Dermis microvascular lymphatic vessel endothelial cell (primary cell): ENCODE measurements at regions not wholly inside any gene's neighbourhood (a gene's known extent, or its start where the extent isn't known, plus 50 kb on each side); places are given as distances from the start of the nearest gene placed in this dataset.

Source experiments
- DNase-seq, 2 donors: peaks; one replicate each; pipeline versions ENCODE4 v3.0.0 to v3.0.0-alpha.2; 2010; ENCODE audit warnings: low read depth in 2 of 2

- DNase-seq: no peak
Measured at GRCh38 chr14:98950353-98950895, 321.6 kb downstream of the BCL11B start.

- no peak for DNase-seq
Measured at GRCh38 chr14:98951031-98951430, 321.0 kb downstream of the BCL11B start.

DNA sequence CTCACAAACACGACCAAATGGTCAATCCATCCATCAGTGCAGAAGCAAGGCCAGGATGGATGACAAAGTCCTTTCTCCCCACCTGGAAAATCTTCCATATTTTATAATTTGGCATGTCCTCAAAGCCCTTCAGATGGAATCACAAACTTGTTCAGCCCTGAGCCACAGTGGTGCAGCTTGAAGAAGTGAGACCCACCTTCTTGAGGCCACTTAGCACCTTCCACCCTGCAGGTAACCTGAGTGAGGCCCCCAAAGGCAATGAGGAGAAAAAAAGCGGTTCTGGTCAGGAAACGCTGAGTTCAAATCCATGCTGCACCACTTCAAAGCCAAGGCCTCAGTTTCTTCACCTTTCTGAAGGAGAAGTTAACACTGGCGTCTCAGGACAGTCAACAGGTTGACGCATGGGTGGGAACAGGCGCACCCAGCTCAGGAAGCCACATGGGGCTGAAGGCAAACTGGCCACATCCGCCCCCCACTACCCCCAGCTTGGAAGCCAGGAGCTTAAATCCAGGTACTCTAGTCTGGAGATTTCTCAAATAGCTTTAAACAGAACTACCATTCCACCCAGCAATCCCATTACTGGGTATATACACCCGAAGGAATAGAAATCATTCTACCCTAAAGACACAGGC is 320.4 kb downstream of the BCL11B start:
- no peak for DNase-seq

DNA sequence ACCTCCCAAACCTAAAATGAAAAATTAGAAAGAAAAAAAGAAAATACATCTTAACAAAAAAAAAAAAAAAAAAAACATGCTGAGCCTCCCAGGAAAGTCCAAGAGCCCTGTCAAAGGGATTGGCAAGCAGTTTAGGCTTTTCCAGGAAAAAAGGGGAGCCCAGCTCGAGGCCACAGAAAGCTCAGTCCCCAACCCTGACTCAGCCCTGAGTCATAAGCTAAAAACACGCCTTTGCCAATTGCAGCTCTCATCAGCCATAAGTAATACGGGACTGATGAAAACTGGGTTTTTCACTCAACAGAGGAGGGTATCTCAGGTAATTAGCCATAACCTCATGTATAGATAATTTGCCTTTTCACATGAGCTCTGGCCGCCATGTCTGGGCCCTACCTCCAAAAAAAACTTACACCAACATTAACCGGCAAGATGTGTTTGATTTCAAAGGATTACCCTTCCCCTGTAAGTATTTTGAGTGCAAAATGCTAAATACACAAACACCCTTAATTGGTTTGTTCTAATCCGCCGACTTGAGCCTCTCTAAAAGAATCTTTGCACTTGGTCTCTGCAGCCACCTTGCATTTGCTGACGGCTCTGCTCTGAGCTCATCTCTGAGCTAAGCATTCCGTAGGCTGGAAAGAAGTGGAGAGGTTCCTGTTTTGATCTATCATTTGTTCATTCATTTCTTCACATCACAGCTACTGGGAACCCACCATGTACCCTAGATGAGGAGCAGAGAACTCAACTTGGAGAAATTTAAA is 319.2 kb downstream of the BCL11B start:
- DNase-seq: no peak

DNA sequence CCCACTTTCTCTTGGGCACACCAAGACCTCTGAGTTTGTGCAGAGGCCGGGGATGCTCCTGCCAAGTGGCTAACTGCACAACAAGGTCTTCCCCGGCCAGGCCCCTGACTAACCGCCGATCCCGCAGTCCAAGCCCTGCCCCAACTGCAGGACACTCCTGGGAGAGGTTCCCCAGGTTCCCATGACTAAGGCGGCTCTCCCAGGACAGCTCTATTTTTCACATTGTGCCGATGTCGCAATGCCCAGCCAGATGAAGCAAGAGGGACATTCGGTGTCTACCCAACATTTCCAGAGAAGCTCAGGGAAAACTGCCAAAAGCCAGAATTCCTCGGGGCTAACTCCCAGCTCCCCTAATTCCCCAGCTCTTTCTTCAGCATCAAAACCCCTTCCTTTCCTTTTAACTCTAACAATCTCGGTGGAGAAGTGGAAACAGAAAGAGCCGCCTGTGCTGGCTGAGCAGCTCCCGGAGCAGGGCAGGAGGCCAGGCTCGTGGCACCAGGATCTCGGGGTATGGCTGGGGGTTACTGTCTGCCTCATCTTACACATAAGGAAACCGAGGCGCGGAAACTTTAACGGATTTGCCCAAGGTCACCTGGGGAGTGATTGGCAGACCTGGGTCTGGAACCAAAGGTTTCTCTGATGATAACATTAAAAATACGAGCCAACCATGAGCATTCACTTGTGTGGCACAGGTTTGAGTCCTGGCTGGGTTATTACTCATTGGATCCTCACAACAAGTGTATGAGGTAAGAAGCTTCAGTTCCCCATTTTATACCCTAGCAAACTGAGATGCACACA is 318.2 kb downstream of the BCL11B start:
- no peak for DNase-seq

DNA sequence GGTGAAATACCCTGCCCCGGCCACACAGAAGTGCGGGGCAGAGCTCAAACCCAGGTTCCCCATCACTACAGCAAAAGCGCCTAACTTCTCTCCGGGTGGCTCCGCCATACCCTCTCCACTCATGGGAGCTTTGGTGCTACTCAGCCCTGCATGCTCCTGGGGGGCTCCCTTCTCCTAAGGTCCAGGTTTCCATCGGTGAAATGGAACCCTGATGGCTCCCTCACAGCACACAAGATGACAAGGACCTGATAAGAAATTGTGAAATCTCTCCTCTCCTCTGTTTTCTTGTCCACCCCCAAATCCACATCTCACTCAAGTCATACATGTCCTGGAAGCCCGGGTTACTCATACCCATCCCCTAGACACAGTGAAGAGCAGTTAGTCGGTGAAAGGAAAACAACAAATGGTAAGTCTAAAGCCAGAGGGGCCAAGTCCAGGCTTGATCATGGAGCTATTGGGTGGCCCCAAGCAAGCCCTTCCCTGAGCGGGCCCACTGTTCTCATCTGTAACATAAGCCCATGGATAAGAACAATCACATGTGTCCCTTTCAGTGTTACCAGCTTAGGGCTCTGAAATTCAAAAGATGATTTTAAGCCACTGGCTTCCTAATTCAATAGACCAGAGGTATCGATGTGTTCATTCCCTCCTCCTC is 317.5 kb downstream of the BCL11B start:
- no peak for DNase-seq

GRCh38 chr14:98955036-98955740 is 316.8 kb downstream of the BCL11B start:
- DNase-seq: no peak

GRCh38 chr14:98955741-98956070 is 316.3 kb downstream of the BCL11B start:
- DNase-seq: no peak

DNA sequence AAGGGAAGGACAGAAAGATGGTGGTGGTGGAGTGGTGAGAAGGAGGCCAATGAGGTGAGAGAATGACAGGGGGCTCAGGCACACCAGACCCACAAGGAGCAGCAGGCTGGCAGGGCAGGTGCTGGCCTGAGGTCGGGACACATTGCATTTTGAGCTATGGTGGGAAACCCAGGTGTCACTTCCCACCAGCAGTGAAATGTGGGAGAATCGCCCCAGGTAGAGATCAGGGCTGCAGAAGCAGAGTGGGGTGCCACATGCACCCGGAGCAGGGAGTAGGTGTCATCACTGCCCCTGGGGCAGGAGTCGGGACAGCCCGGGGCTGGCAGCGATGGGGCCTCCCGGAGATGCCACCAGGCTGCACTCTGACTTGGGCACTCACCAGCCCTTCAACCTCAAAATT is 315.8 kb downstream of the BCL11B start:
- no peak for DNase-seq

GRCh38 chr14:98956661-98957060 is 315.3 kb downstream of the BCL11B start:
- DNase-seq: no peak

- no peak for DNase-seq
Measured at GRCh38 chr14:98957211-98958047, 314.6 kb downstream of the BCL11B start.

DNA sequence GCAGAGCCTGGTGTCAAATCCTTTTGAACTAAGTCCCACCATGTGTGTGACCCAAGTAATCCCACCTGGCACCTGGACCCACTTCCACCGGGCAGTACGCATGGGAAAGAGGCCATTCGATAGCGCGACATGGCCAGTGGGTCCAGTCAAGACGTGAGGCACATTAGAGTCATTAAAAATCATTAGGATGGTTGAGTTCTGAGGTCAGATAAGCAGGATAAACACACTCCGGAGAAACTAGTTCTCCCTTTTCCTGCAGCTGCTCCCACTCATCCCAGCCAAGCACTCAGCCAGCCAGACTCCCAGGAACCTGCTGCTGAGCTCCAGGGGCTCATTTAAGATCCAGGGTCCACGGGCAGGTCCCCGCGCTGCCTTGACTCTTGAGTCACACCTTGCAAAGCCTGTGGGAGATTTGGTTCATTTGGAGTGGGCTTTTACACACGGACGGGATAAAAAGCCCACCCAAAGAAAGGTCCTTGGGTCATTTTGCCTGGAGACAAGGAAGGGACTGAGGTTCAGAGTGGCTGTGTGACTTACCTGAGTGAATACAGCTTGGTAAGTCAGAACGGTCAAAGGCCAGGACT is 313.9 kb downstream of the BCL11B start:
- no peak for DNase-seq

- DNase-seq: no peak
Measured at GRCh38 chr14:98958632-98959031, 313.4 kb downstream of the BCL11B start.

- no peak for DNase-seq
Measured at GRCh38 chr14:98959410-98959809, 312.6 kb downstream of the BCL11B start.

- no peak for DNase-seq
Measured at GRCh38 chr14:98959958-98960616, 311.9 kb downstream of the BCL11B start.

GRCh38 chr14:98960617-98961013 is 311.4 kb downstream of the BCL11B start:
- DNase-seq: no peak

- DNase-seq: no peak
Measured at GRCh38 chr14:98961191-98961590, 310.8 kb downstream of the BCL11B start.

- no peak for DNase-seq
Measured at GRCh38 chr14:98962118-98962517, 309.9 kb downstream of the BCL11B start.

DNA sequence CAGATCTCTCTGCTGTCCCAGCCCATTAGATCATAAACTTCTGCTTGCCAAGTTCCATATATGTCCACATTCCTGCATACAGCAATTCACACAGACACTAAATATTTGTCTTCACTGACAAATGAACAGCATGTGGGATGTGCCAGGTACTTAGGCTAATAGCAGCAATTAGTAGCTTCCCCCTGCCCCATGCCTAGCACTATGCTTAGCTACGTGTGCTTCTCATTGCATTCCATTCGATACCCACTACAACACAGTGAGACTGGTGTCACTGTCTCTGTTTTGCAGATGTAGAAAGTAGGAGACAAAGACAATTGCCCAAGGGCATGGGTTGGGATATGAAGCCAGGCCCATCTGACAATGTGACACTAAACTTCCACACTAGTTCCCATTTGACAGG is 308.4 kb downstream of the BCL11B start:
- DNase-seq: no peak
